Stimulated activated naive CD4-positive, alpha-beta T cell (primary cell): ENCODE measurements at regions not wholly inside any gene's neighbourhood (a gene's known extent, or its start where the extent isn't known, plus 50 kb on each side); places are given as distances from the start of the nearest gene placed in this dataset.

Experiments used
- DNase-seq, 6 experiments: peaks; one replicate each; lab custom pipeline; 2025; lab: John Stamatoyannopoulos, UW

DNA sequence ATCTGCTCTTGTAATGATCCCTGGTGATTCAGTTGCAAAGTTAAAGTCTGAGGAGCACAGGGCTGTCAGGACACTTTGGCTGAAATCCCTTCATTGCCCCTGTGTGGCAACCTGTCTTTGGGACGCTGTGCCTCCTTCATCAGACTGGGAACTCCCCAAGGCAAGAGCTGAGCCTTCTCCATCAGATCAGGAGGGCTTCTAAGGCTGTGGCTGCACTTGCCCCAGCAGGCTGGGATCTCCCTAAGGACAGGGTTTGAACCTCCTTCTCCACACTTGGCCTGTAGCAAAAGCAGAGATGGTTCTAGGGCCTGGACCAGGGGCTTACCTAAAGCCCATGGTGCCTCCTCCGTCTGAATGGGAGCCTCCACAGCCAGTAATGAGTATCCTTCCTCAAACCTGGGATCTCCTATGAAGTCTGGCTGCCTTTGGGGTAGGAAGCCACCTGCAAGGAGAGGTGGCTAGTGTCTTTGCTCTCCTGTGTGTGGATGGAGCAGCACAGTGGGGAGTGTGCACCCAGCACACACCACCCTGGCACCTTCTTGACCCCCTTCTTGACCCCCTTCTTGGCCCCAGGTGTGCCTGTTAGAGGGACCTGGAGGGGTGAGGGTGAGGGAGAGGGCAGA lies 79.0 kb upstream of the NKD1 start:
- no peak for DNase-seq

DNA sequence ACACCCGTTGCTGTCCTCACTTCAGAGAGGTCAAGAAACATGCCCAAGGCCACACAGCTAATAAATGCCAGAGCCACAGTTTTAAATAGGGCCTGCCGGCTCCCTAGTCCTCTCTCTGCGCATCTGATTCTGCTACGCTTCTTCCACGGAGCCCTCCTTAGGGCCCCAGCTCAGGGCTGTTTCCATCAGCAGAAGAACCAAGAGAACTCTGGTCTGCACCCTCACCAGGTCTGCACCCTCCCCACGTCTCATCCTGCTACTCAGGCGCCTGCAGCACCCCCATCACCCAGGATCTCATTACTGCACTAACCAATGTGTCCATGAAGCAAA lies 79.5 kb upstream of the NKD1 start:
- no peak for DNase-seq

DNA sequence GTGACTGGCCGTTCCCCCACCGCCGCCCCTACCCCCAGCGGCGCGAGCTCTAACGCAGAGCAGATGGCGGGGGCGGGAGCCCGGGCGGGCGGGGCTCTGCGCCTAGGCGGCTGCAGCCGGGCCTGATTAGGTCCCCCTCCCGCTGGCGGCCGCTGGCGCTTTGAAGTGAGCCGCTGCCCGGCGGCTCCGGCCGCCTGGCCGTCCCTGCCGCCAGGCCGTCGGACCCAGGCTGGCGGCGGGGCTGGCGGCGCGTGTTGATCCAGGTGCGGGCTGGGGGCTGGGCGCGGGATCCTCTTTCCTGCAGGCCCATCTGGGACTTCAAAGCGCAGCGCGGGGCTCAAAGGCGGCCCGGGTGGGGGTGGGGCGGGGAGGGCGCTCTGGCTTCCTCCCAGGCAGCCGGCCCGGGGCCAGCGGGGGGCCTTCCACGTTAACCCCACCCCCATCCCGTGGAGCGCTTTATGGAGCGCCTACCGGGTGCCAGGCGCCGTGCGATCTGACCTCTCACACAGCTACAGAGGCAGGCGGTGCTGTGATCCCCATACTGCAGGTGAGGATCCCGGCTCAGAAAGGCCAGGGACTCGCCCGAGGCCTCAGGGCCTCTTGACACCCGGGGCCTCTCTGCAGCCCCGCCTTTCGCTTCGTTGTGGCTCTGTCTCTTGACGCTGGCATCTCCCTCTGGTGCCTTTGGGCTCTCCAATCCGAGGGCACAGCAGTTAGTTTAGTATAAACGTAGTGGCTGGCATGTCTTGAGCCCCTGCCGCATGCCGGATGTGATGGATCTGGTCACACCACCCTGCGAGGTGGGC lies 80.0 kb upstream of the NKD1 start:
- DNase-seq = peak in 2 of 6 experiments; percentile 9 to 15

DNA sequence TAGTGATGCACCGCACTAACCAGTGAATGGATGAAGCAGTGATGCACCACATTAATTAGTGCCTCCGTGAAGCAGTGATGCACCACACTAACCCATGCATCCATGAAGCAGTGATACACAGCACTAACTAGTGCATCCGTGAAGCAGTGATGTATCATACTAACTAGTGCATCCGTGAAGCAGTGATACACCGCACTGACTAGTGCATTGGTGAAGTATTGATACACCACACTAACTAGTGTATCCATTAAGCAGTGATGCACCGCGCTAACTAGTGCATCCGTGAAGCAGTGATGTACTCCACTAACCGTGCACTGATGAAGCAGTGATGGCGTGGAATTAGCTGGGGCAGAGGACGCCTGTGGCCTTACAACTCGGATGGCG lies 80.6 kb upstream of the NKD1 start:
- DNase-seq = no peak

DNA sequence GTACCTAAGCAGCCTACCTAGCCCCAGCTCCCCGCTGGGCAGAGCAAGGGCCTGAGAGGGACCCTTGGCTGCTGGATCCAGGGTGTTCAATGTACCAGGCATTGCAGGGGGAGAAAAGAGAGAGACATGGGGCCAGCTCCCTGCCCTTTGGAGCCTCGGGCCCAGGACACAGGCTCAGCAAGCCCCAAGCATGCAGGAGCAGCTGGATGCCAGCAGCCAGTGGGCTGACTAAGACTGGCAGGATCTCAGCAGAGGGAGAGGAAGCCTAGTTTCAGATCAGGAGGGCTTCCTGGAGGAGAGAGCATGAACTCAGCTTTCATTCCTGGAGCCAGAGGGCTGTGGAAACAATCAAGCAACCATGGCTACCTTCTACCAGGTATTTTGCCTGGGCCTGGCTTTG lies 82.0 kb upstream of the NKD1 start:
- no peak for DNase-seq

DNA sequence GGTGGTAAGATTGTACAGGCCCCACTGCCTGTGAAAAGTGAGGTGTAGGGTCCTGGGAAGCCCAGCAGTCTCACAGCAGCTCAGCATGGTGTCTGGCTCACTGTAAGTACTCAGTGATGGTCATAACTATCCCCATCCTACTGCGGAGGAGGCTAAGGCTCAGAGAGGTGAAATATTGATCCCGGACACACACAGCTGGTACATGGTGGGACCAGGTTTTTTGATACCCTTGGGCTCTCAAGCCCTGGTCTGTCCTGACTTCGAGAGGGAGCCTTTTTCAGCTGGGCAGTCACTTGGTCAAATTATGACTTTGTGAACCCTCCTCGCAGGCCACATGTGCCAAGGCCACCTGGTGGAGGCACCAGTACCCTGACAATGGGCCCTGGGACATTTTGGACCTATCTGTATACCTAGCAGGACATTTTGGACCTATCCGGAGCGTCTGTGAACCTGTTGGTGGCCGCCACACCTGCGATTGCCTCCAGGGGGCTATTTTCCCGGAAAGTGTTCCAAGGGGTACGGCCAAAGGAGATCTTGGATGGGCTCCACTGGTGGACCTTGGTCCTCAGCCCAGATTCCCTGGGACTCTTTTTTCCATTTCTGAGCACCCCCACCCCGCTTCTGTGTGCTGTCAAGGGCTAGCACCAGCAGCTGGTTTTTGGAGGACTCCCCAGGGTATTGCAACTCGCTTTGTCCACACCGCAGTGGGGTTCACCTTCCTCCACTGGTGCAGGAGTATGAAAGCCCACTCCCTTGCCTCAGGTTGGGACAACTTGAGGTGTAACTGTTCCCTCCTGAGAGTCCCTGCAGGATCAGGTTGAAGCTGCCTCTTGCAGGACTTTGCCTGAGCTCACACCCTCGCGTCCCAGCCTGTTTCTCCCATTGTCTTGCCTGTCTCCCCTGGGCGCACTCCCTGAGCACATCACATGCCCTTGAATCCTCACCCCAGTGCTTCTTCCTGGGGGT lies 83.6 kb upstream of the NKD1 start:
- no peak for DNase-seq

DNA sequence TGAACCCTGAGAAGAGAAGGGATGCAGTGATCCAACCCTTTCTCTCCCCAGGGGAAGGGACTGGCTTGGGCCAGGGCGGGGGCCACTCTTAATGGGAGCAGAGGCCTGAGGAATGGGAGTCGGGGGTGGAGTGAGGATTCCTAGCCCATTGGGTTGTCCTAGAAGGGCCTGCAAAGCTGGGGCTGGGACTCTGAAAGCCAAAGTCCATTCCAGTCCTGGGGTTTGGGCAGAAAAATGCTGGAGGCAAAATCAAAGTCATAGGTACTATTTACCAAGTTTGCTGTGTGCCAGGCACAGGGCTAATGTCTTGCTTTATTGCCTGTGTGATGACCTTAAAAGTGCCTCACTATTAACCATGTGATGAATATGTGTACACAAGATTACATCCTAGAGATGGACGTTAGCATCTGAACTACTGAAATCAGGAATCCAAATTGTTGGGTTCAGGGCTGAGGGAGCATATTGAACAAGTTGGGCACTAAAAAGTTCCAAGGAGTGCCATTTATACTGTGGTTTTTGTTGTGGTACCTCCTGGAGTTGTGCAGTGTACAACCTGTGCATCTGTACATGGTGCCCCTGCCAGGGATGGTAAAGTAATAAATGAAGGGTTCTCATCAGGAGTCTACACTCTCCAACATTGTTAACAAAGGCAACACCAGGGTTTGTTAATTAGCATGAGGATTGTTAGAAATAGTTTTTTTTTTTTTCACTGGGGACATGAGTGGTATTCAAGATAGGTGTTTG lies 84.4 kb upstream of the NKD1 start:
- no peak for DNase-seq

DNA sequence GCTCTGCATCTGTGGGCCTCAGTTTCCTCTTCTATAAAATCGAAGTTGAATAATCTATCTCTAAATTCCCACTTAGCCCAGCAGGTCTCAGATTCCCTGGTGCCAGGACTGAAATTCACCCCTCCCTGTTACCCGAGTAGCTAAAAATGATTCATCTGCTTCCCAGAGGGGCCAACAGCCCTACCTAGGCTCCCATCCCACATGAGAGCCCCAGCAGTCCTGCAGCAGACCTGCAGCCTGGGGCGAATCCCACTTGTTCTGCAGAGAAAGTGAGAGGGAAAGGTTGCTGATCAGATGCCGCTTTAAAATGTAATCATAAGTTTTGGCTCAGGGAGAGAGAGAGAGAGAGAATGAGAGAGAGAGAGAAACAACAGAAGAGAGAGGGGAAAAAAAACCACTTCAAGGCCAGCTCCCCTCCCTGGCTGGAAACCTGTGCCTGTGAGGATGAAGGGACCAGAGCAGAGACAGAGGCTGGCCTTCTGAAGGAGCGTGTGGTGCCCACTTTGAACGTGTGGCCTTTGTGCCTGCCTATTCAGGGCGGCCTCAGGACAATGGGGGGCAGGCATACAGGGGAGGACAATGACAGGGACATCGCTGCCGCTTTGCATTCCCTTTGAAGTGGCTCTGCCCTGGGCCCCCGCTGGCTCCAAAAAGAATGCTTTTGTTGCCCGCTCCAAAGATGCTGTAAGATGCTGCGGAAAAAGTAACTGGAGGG lies 85.2 kb upstream of the NKD1 start:
- no peak for DNase-seq

DNA sequence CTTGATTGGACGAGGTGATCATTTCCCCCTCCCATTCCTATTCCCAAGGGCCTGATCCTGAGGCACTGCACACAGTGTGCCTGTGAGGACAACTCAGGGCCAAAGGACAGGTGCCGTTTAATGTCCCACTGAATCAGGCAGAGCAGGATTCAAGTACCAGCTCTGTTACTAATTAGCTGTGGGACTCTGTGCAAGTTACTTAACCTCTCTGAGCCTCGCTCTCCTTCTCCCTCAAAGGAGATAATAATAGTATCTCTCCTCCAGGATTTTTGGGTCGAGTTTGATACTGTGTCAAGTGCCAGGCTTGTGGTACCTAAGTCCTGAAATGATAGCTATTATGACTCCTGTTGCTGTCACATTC lies 86.8 kb upstream of the NKD1 start:
- DNase-seq = no peak

DNA sequence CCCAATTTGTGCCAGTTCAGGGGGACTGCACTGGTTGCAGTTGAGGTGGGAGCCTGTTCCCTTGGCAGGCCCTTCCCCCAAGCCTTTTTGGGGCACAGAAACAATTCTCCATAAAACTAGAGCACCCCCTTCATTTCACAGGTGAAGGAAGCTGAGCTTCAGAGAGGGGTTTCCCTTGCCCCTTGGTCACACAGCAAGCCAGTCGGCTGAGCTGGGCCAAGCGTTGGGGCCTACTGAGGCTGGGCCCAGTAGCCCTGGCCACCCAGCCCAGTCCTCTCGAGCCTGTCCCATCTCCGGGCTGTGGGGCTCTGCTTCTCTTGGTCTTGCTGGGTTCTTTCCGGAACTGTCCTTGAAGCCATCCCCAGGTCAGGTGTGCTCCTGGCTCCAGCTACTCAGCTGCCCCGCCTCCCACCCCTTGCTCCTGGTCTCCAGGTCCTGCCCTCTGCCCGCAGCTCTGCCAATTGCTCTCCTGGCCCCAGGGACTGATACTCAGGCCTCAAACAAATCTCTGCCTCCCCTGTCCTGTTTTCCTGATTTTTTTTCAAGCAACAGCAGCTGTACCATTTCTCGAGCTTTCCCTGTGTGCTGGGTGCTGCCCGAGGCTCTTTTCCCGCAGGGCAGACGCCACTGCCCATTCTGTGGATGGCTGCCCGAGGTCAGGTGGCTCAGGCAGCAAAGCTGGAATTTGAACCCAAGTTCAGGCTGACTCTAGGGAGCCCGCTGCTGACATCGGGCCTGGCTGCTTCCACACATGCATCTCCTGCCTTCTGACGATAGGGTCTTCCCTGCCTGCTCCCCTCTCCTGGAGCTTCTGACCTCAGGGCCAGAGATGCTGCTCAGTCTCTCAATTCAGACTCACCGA lies 87.4 kb upstream of the NKD1 start:
- DNase-seq = no peak

DNA sequence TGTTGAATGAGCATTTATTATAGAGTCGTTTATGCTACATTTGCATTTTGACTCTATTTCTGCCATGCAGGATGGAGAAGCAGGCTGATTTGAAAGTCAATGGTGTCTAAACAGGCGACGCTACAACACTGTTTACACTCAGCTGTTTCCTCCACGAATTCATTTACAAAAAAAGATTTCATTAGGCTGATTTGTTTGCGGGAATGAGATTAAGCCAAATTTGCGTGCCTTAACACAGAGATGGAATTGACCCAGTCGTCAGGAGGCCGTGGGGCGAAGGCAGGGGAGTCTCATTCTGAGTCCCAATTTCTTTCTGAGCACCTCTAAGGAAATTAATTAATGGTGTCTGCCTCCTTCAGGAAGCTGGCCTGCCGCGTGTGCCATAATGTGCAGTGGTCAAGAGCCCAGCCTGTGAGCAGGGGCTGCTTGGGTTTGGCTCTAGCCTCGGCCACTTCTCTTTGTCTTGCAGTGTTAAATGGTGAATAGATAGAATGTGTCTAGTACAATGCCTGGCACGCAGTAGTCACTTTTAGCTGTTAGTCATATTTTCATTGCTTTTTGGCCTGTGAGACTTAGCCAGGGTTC lies 88.6 kb upstream of the NKD1 start:
- DNase-seq = no peak

DNA sequence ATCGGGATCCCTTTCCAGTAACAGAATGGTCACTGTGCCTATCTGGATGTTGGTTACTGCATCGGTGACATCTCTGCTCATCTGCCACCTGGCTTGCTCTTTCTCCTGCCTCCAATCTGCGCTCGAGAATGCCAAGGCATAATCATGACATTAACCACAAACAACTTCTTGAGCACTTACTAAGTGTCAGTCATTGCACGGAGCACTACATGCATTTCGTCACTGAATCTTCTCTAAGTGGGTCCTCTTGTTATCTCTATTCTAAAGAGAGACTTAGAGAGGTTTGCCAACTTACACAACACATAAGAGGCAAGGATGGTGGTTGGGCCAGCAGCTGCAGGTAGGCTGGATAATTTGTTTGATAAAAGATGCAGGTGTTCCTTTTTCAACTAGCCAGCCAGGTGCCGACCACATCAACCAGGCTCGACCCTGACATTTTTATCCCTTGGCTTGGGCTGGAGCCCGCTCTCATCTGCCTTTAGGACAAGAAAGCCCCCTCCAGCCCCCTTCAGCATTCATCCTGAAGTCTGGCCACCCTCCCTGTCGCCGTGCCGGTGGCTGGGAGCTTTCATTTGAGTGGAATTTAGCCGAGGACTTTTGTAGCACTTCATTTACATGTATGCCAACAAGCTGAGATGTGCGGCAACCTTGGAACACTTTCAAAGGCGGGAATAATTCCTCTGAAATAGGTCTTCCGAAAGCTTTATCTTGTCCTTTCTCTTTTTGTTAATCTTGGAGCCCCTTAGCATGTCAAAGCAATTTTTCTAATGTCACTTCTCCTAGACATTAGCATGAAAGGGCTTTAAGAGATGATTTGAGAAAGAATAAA lies 89.3 kb upstream of the NKD1 start:
- no peak for DNase-seq

DNA sequence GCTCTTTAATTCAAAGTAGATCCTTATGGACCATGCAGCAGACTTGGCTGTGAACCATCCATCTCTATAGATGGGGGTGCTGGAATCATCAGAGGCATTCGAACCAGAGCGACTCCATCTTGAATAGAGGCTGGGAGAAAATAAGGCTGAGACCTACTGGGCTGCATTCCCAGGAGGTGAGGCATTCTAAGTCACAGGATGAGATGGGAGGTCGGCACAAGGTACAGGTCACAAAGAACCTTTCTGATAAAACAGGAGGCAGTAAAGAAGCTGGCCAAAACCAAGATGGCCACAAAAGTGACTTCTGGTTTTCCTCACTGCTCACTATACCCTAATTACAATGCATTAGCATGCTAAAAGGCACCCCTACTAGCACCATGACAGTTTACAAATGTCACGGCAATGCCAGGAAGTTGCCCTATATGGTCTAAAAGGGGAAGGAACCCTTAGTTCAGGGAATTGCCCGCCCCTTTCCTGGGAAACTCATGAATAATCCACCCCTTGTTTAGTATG lies 89.2 kb upstream of the BRD7 start:
- no peak for DNase-seq

DNA sequence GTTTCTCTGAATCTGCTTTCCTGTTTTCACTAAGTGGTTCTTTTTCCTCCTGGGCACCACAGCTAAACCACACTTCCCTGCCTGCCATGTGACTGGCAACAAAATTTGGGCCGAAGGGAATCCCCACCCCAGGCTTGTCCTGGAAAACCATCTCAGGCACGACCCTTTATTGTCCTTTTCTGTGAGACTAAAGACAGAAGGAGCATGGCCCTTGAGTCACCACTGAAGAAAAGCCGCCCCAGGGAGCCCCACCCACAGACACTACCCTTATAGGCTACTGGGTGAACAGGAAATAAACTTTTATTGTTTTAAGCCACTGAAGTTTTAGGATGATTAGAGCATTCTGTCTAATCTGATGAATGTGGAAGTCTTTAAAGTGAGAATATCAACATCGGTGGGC lies 88.6 kb upstream of the BRD7 start:
- DNase-seq = no peak

DNA sequence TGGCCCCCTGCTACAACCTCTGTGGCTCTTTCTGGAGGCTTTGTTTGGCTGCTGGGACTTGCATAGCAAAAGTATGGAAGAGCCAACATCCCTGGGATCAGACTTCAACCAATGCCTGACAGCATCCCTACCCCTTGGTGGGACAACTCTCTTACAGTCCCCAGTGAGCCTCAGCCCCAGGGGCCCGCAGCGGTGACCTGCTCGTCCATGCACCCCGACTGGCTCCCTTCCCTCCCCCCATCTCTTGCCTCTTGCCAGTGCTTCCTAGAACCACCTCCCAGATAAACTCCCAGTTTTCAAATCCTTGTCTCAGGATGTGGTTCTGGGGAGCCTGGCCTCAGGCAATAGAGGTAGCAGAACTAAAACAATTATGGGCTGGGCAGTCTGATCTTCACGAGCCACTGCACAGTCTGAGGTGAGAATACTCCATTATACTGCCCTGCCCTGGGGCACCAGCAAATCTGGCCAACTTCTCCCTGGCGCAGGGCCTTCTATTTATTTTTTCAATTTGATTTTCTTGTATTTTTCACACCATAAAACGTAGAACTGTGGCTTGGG lies 86.6 kb upstream of the BRD7 start:
- DNase-seq = no peak

DNA sequence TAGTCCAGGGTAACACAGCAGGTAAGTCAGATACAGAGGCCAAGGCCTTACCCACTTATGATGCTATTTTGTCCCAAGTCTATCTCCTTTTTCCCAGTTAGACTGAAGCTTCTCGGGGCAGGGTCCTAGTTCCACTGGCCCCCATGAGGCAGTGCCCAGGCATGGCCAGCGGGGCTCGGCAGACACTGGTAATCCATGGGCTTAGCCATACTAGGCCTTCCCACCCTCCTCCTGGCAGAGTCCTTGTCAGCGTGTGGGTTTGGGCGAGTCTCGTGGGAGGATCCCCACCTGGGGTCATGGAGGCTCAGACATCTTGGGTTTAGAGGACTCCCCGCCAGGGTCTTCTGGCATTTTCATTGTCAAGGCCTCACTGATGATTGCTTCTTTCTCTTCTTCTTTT lies 84.7 kb upstream of the BRD7 start:
- DNase-seq = no peak

DNA sequence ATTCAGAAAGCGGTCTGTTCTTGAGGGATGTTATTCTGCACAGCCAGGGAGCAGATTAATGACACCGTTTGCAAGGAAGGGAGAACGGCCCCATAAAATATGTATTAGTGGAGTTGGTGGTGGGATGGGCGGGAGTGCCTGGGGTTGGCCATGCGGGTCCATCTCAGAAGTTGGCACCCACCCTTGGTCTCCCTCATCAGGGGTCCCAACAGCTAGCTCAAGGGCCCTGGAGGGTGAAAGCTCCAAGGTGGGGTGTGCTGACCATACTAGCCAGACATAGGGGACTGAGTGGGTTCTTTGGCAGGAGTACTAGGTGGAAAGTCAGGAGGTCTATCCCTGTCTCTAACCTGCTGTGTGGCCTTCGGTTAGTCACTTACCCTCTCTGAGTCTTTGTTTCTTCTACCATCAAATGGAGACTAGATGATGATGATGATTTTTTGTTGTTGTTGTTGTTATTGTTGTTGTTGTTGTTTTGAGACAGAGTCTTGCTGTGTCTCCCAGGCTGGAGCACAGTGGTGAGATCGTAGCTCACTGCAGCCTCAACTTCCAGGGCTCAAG lies 83.2 kb upstream of the BRD7 start:
- DNase-seq = no peak

DNA sequence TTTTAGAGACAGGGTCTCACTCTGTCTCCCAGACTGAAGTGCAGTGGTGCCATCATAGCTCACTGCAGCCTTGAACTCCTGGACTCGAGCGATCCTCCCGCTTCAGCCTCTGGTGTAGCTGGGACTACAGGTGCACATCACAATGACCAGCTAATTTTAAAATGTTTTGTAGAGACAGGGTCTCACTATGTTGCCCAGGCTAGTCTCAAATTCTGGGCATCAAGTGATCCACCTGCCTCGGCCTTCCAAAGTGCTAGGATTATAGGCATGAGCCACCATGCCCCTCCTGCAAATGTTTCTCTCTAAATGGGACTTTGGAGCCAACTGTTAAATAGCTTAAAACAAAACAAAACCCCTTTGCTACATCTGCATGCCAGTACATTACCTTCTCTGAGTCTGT lies 82.2 kb upstream of the BRD7 start:
- no peak for DNase-seq

DNA sequence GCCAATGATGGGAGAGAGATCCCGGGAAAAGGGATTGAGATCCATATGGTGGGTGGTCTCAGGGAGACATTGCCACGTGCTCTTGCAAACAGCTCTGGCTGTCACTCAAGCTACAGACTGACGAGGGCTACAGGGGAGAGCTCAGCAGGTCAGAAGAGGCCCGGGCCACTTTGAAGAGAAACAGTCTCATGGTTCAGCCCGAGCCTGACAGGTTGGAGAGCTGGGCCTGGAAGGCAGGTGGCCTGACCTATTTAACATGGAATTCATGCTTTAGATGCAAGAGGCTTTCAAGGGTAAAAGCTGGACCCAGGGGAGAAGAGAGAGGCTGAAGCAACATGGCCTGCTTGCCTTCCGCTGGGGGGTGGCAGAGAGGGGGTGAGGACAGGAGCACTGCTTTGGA lies 81.0 kb upstream of the BRD7 start:
- no peak for DNase-seq
